ENCODE measurements at regions not wholly inside any gene's neighbourhood (a gene's known extent, or its start where the extent isn't known, plus 50 kb on each side); places are given as distances from the start of the nearest gene placed in this dataset.

DNA sequence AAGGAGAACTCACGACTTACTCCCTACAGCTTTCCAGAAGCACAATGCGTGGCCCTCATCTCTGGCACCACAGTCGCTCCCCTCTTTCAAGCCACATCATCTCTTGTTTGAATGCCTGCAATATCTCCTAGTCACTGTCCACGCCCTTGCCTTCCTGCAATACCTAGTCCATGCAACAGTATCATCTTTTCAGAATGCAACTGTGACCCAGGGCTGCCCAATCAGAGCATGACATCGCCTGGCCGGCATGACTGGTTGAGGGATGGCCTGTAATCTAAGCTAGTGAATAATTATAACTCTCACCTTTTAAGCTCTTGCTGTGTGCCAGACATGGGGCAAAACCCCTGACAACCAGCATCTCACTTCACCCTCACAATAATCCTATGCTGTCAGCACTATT lies 52.5 kb upstream of the CPEB4 start:
- no peak overlapping the region for H3K27ac ChIP-seq
- no peaks in the 10 kb centered on the region for H3K9me3 ChIP-seq
- H3K4me1 ChIP-seq: peaks cover 0 to 4% (median 0%) of the 10 kb centered on the region in 4 donors
- intact Hi-C loops (cut with DNase I; ENCODE audit: low total_unique reads): no loop called here
- no peaks in the 10 kb centered on the region for H3K36me3 ChIP-seq
- H3K27me3 ChIP-seq: no peaks in the 10 kb centered on the region
- no peak overlapping the region for H3K4me3 ChIP-seq
- DNase-seq: no peak
- TF ChIP-seq, protein P1, sequence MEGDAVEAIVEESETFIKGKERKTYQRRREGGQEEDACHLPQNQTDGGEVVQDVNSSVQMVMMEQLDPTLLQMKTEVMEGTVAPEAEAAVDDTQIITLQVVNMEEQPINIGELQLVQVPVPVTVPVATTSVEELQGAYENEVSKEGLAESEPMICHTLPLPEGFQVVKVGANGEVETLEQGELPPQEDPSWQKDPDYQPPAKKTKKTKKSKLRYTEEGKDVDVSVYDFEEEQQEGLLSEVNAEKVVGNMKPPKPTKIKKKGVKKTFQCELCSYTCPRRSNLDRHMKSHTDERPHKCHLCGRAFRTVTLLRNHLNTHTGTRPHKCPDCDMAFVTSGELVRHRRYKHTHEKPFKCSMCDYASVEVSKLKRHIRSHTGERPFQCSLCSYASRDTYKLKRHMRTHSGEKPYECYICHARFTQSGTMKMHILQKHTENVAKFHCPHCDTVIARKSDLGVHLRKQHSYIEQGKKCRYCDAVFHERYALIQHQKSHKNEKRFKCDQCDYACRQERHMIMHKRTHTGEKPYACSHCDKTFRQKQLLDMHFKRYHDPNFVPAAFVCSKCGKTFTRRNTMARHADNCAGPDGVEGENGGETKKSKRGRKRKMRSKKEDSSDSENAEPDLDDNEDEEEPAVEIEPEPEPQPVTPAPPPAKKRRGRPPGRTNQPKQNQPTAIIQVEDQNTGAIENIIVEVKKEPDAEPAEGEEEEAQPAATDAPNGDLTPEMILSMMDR (IDR thresholded peaks at IDR 0.05): no peak

DNA sequence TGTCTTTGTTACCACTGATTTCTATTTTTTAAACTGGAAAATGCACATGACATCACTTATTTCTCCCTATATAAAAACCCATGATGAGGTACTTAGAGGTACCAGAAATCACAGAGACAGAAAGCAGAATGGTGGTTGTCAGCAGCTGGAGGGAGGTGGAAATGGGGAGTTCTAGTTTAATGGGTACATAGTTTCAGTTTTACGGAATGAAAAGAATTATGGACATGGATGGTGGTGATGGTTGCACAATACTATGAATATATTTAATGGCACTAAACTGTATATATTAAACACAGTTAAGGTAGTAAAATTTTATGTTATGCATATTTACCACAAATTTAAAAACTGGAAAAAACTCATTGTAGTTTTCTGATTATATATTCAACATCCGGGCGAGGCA lies 50.5 kb upstream of the CPEB4 start:
- no peaks in the 10 kb centered on the region for H3K9me3 ChIP-seq
- no peaks in the 10 kb centered on the region for H3K27me3 ChIP-seq

More for the DNA sequence above, 50.5 kb upstream of the CPEB4 start:
- TF ChIP-seq, protein P1 (IDR thresholded peaks at IDR 0.05): no peak
- Histone ChIP-seq H3K4me3 (no peak overlapping the region), H3K36me3 (no peaks in the 10 kb centered on the region), H3K27ac (no peak overlapping the region), H3K4me1 (peaks cover 0 to 4% (median 0%) of the 10 kb centered on the region in 4 donors)
- intact Hi-C loops (cut with DNase I; ENCODE audit: low total_unique reads): no loop called here
- DNase-seq: no peak

Data from tibial artery (tissue), 4 donors.